ENCODE measurements at regions not wholly inside any gene's neighbourhood (a gene's known extent, or its start where the extent isn't known, plus 50 kb on each side); places are given as distances from the start of the nearest gene placed in this dataset.

GRCh38 chr6:16811277-16811979, 50.2 kb upstream of the ATXN1 start:
- no peak for DNase-seq
- TF ChIP-seq GATA1 (IDR thresholded peaks at IDR 0.05; ENCODE audit: low read depth, low read length) (no peak), POLR2A (IDR thresholded peaks at IDR 0.05; ENCODE audit: low read length) (no peak)

Measured in erythroblast (primary cell).